IMR-90 (cell line): ENCODE measurements at regions not wholly inside any gene's neighbourhood (a gene's known extent, or its start where the extent isn't known, plus 50 kb on each side); places are given as distances from the start of the nearest gene placed in this dataset.

ENCODE experiments used
- ATAC-seq: fragments of 200-7000 bp; cut with Tn5 transposase; 2 replicates; pipeline ENCODE4 v1.9.1; 2020; ENCODE audit warnings: low read depth, mild to moderate bottlenecking, moderate library complexity
- BruUV-seq: library from RNA; stranded (reverse); fragments of 400-500 nt; replicated peaks from 2 replicates; lab custom pipeline; 2021; lab: Mats Ljungman, UMichigan
- CTCF ChIA-PET: fragments of 300-600 bp; formaldehyde crosslinking; extraction: SDS; loops from one replicate; lab custom pipeline; 2021; ENCODE audit warnings: antibody characterized with exemption; lab: Yijun Ruan, JAX
- POLR2A ChIA-PET: fragments of 300-600 bp; sonication (Branson Sonifier 250); formaldehyde crosslinking; loops from one replicate; lab custom pipeline; 2022; ENCODE audit warnings: antibody characterized with exemption; ENCODE audit not compliant: unreplicated experiment; lab: Charles Lee
- DNase-seq: peaks from one replicate; pipeline ENCODE4 v3.0.0; 2013
- H2AFZ ChIP-seq: replicated peaks from 2 replicates; pipeline ENCODE3; 2013; ENCODE audit warnings: low read length, mild to moderate bottlenecking; ENCODE audit not compliant: poor library complexity
- H2AK5ac ChIP-seq: 2 replicates; pipeline ENCODE4 v1.6.1; 2013; ENCODE audit warnings: low read depth, low read length, inconsistent platforms
- H2AK9ac ChIP-seq: replicated peaks from 2 replicates; pipeline ENCODE3; 2013; ENCODE audit warnings: mild to moderate bottlenecking, low read depth, low read length, moderate library complexity; ENCODE audit not compliant: poor library complexity
- H2BK120ac ChIP-seq: 2 replicates; pipeline ENCODE4 v1.6.1; 2013; ENCODE audit warnings: low read depth, low read length, inconsistent platforms
- H2BK15ac ChIP-seq: 3 replicates; pipeline ENCODE4 v1.6.1; 2013; ENCODE audit warnings: low read depth, low read length, inconsistent platforms
- H2BK20ac ChIP-seq: 2 replicates; pipeline ENCODE4 v1.6.1; 2013; ENCODE audit warnings: low read depth, mild to moderate bottlenecking, inconsistent platforms, low read length, moderate library complexity
- H2BK5ac ChIP-seq: 2 replicates; pipeline ENCODE4 v1.6.1; 2013; ENCODE audit warnings: mild to moderate bottlenecking, low read depth, low read length, inconsistent platforms; ENCODE audit not compliant: poor library complexity, severe bottlenecking
- H3K14ac ChIP-seq: replicated peaks from 2 replicates; pipeline ENCODE4 v1.6.1; 2013; ENCODE audit warnings: low read depth, low read length, inconsistent platforms
- H3K18ac ChIP-seq: 2 replicates; pipeline ENCODE4 v1.6.1; 2013; ENCODE audit warnings: low read depth, low read length, control low read depth
- H3K23ac ChIP-seq: 2 replicates; pipeline ENCODE4 v1.6.1; 2013; ENCODE audit warnings: low read depth, low read length, inconsistent platforms
- H3K27ac ChIP-seq: 2 replicates; pipeline ENCODE4 v1.5.1; 2013; ENCODE audit warnings: mild to moderate bottlenecking, control low read depth, low read length; ENCODE audit not compliant: insufficient read depth
- H3K27me3 ChIP-seq: 2 replicates; pipeline ENCODE4 v1.6.1; 2013; ENCODE audit warnings: low read length; ENCODE audit not compliant: control insufficient read depth, insufficient read depth
- H3K36me3 ChIP-seq: 2 replicates; pipeline ENCODE4 v1.6.1; 2013; ENCODE audit warnings: low read length, mixed read lengths; ENCODE audit not compliant: control insufficient read depth, insufficient read depth
- H3K4ac ChIP-seq: 2 replicates; pipeline ENCODE4 v1.6.1; 2013; ENCODE audit warnings: low read depth, low read length, inconsistent platforms
- H3K4me1 ChIP-seq: 2 replicates; pipeline ENCODE4 v1.6.1; 2013; ENCODE audit warnings: low read length, mixed read lengths; ENCODE audit not compliant: control insufficient read depth, insufficient read depth
- H3K4me2 ChIP-seq: 2 replicates; pipeline ENCODE4 v1.6.1; 2013; ENCODE audit warnings: low read depth, mild to moderate bottlenecking, control low read depth, low read length, moderate library complexity
- H3K4me3 ChIP-seq: 2 replicates; pipeline ENCODE4 v1.5.1; 2013; ENCODE audit warnings: low read depth, mild to moderate bottlenecking, control low read depth, low read length, moderate library complexity; ENCODE audit not compliant: insufficient read depth
- H3K56ac ChIP-seq: 2 replicates; pipeline ENCODE4 v1.6.1; 2013; ENCODE audit warnings: low read length, inconsistent platforms; ENCODE audit not compliant: insufficient read depth; ENCODE audit errors: extremely low read depth
- H3K79me1 ChIP-seq, 2 experiments: 2 replicates each; pipeline ENCODE4 v1.6.1; 2013; ENCODE audit warnings: low read length in 2 of 2, inconsistent platforms in 1 of 2, low read depth in 1 of 2
- H3K9ac ChIP-seq: 2 replicates; pipeline ENCODE4 v1.6.1; 2013; ENCODE audit warnings: low read depth, low read length, control low read depth
- H3K9me1 ChIP-seq: 2 replicates; pipeline ENCODE4 v1.6.1; 2013; ENCODE audit warnings: low read length, inconsistent platforms; ENCODE audit not compliant: insufficient read depth
- H3K9me3 ChIP-seq: 2 replicates; pipeline ENCODE4 v1.6.1; 2013; ENCODE audit warnings: low read length; ENCODE audit not compliant: control insufficient read depth, insufficient read depth
- H4K20me1 ChIP-seq: 2 replicates; pipeline ENCODE4 v1.6.1; 2013; ENCODE audit warnings: low read length, inconsistent platforms; ENCODE audit not compliant: insufficient read depth
- H4K5ac ChIP-seq: 2 replicates; pipeline ENCODE4 v1.6.1; 2013; ENCODE audit warnings: mild to moderate bottlenecking, low read depth, low read length, control low read depth
- H4K8ac ChIP-seq, 2 experiments: 2 replicates each; pipeline ENCODE4 v1.6.1; 2013; ENCODE audit warnings: low read depth in 2 of 2, low read length in 2 of 2, control low read depth in 1 of 2, inconsistent platforms in 1 of 2
- H4K91ac ChIP-seq: 2 replicates; pipeline ENCODE4 v1.6.1; 2013; ENCODE audit warnings: low read depth, low read length, inconsistent platforms; ENCODE audit not compliant: insufficient read depth
- ELK1 ChIP-seq: fragments of 150-350 bp; IDR thresholded peaks from 2 replicates; pipeline ENCODE4 v1.6.1; 2016; ENCODE audit warnings: low read depth, mild to moderate bottlenecking, low read length, moderate library complexity, borderline replicate concordance
- MAFK ChIP-seq: IDR thresholded peaks from 2 replicates; pipeline ENCODE4 v1.6.1; 2012; ENCODE audit warnings: low read depth, low read length, improper control_type of control experiment
- MAZ ChIP-seq: IDR thresholded peaks from 2 replicates; pipeline ENCODE4 v1.6.1; 2012; ENCODE audit warnings: low read depth, mild to moderate bottlenecking, low read length, improper control_type of control experiment, moderate library complexity, borderline replicate concordance
- WGBS, 2 experiments: methylation state at CpG; one replicate each; pipeline versions ENCODE4 v1.1.5 to v1.1.7; 2013; ENCODE audit warnings: missing lambda C conversion rate in 2 of 2; ENCODE audit not compliant: insufficient read length in 1 of 2; ENCODE audit errors: extremely low coverage in 2 of 2; 5-methylcytosine and 5-hydroxymethylcytosine counted together
- dilution Hi-C: fragments of 300-500 bp; cut with HindIII; formaldehyde crosslinking; loops from one replicate; pipeline ENCODE4 v1.14.3; 2018; ENCODE audit warnings: low sequenced_read_pairs; ENCODE audit not compliant: unreplicated experiment
- in situ Hi-C: fragments of 300-500 bp; cut with MboI; formaldehyde crosslinking; loops from 3 replicates; pipeline ENCODE4 v1.14.3; 2019; ENCODE audit warnings: low sequenced_read_pairs, inconsistent platforms, mixed read lengths
- intact Hi-C: fragments of 100-400 bp; cut with micrococcal nuclease; formaldehyde crosslinking; loops from 2 replicates; pipeline ENCODE4 v1.10.0; 2022

DNA sequence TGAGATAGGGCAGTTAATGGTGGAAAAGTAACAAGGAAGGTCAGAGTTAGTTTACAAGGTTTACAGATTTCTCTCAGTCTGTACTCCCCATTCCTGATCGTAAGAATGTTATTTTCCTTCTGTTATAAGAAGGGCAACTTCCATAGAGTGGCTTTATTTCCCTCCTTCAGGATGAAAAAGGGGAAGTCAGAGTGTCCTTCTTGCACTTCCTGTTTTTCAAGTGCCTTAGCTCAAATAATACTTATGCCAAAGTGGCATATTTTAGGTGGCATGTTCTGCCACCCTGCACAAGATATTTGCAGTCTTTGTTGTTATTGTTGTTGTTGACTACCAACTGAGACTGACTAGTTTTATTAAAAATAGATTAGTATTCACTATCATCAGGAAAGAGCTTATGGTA, 730.7 kb upstream of the ADGRL4 start:
- no peak overlapping the region for H2BK20ac ChIP-seq
- no peak overlapping the region for H3K4me2 ChIP-seq
- no peak for ATAC-seq
- H3K56ac ChIP-seq, result no peak overlapping the region
- H3K27me3 ChIP-seq, result no peaks in the 10 kb centered on the region
- no TSS peak for BruUV-seq
- no peaks in the 10 kb centered on the region for H3K9me1 ChIP-seq
- H3K36me3 ChIP-seq, result no peaks in the 10 kb centered on the region
- H3K9me3 ChIP-seq, result no peaks in the 10 kb centered on the region
- no peak overlapping the region for H3K18ac ChIP-seq
- H2AK9ac ChIP-seq, result no peak overlapping the region
- no peak overlapping the region for H3K9ac ChIP-seq
- H3K4me3 ChIP-seq, result no peak overlapping the region
- H3K23ac ChIP-seq, result no peak overlapping the region
- H3K27ac ChIP-seq, result no peak overlapping the region
- no peak overlapping the region for H2BK15ac ChIP-seq
- no peak overlapping the region for H2AK5ac ChIP-seq
- H3K14ac ChIP-seq, result no peak overlapping the region
- H4K8ac ChIP-seq, result no peak overlapping the region
- no peak overlapping the region for H4K91ac ChIP-seq
- CTCF ChIA-PET, result no interaction called here
- H3K4me1 ChIP-seq, result no peaks in the 10 kb centered on the region
- dilution Hi-C loops, result no loop called here
- TF ChIP-seq MAZ (no peak), ELK1 (no peak), MAFK (no peak)
- no peak overlapping the region for H3K4ac ChIP-seq
- POLR2A ChIA-PET, result no interaction called here
- no peak for DNase-seq
- WGBS, 2 experiments, result no CpG with 5 or more reads among the region's 1 CpG
- no peak overlapping the region for H4K5ac ChIP-seq
- no peak overlapping the region for H2BK5ac ChIP-seq
- in situ Hi-C loops, result no loop called here
- intact Hi-C loops, result no loop called here
- H4K20me1 ChIP-seq, result no peaks in the 10 kb centered on the region
- no peak overlapping the region for H2AFZ ChIP-seq
- no peaks in the 10 kb centered on the region for H3K79me1 ChIP-seq
- no peak overlapping the region for H2BK120ac ChIP-seq
